Posterior cingulate gyrus (tissue), 11 donors: ENCODE measurements at regions not wholly inside any gene's neighbourhood (a gene's known extent, or its start where the extent isn't known, plus 50 kb on each side); places are given as distances from the start of the nearest gene placed in this dataset.
"Not testable (repeated sequence)": the region's sequence is repeated elsewhere in the genome, so short reads cannot be mapped to it uniquely, and the experiment has no call there.

Source experiments
- DNase-seq, 10 donors: peaks; one replicate each; pipeline versions ENCODE4 v3.0.0 to v3.0.0-alpha.2; 2020 to 2021; ENCODE audit warnings: mixed read lengths in 3 of 10
- intact Hi-C: fragments of 100-400 bp; cut with DNase I; formaldehyde crosslinking; loops from one replicate; pipeline ENCODE4 v1.15.1; 2023

- DNase-seq, result no peak
- intact Hi-C loops, result no loop called here
Observed at GRCh38 chr3:159657629-159658028, 331.0 kb upstream of the IL12A start.

GRCh38 chr3:159660326-159660725, 328.3 kb upstream of the IL12A start:
- no peak for DNase-seq
- intact Hi-C loops, result no loop called here

- no peak for DNase-seq
- intact Hi-C loops, result no loop called here
Observed at GRCh38 chr3:159660901-159661300, 327.7 kb upstream of the IL12A start.

GRCh38 chr3:159662549-159662948, 326.1 kb upstream of the IL12A start:
- DNase-seq, result no peak

GRCh38 chr3:159664006-159664405, 324.6 kb upstream of the IL12A start:
- no peak for DNase-seq
- intact Hi-C loops, result no loop called here

More at GRCh38 chr3:159662549-159662948, 326.1 kb upstream of the IL12A start:
- intact Hi-C loops, result no loop called here

GRCh38 chr3:159664653-159665052, 324.0 kb upstream of the IL12A start:
- intact Hi-C loops, result no loop called here
- DNase-seq, result no peak

- intact Hi-C loops, result no loop called here
- no peak for DNase-seq
Observed at GRCh38 chr3:159667261-159667660, 321.4 kb upstream of the IL12A start.

- intact Hi-C loops, result no loop called here
- DNase-seq, result no peak
Observed at GRCh38 chr3:159668461-159668860, 320.2 kb upstream of the IL12A start.

- no peak for DNase-seq
- intact Hi-C loops, result no loop called here
Observed at GRCh38 chr3:159668990-159669476, 319.6 kb upstream of the IL12A start.

- peak in 3 of 10 donors; percentile 12 to 82 (median 16) for DNase-seq
- intact Hi-C loops, result no loop called here
Observed at GRCh38 chr3:159669766-159670165, 318.9 kb upstream of the IL12A start.

- DNase-seq, result no peak
- intact Hi-C loops, result no loop called here
Observed at GRCh38 chr3:159672728-159673688, 315.6 kb upstream of the IL12A start.

- no peak for DNase-seq
- intact Hi-C loops, result no loop called here
Observed at GRCh38 chr3:159674583-159674982, 314.1 kb upstream of the IL12A start.

- no peak for DNase-seq
- intact Hi-C loops, result no loop called here
Observed at GRCh38 chr3:159675285-159675684, 313.4 kb upstream of the IL12A start.

GRCh38 chr3:159679900-159680299, 308.7 kb upstream of the IL12A start:
- DNase-seq, result no peak
- intact Hi-C loops, result no loop called here

GRCh38 chr3:159681717-159682116, 306.9 kb upstream of the IL12A start:
- intact Hi-C loops, DNase-seq: not testable (repeated sequence)

- DNase-seq, result no peak
- intact Hi-C loops, result no loop called here
Observed at GRCh38 chr3:159685801-159686200, 302.8 kb upstream of the IL12A start.

- no peak for DNase-seq
- intact Hi-C loops, result no loop called here
Observed at GRCh38 chr3:159693226-159693625, 295.4 kb upstream of the IL12A start.

- DNase-seq, result no peak
- intact Hi-C loops, result no loop called here
Observed at GRCh38 chr3:159711560-159712333, 276.9 kb upstream of the IL12A start.

- intact Hi-C loops, result no loop called here
- DNase-seq, result no peak
Observed at GRCh38 chr3:159721324-159721723, 267.3 kb upstream of the IL12A start.

- no peak for DNase-seq
- intact Hi-C loops, result no loop called here
Observed at GRCh38 chr3:159723295-159723694, 265.3 kb upstream of the IL12A start.

GRCh38 chr3:159724627-159725026, 264.0 kb upstream of the IL12A start:
- no peak for DNase-seq
- intact Hi-C loops, result no loop called here
